Loucy (cell line): ENCODE measurements at regions not wholly inside any gene's neighbourhood (a gene's known extent, or its start where the extent isn't known, plus 50 kb on each side); places are given as distances from the start of the nearest gene placed in this dataset.

Source experiments
- EZH2phosphoT487 ChIP-seq: fragments of 200-600 bp; IDR thresholded peaks from 2 replicates; pipeline ENCODE4 v1.6.1; 2018; ENCODE audit warnings: antibody characterized with exemption, mild to moderate bottlenecking, moderate library complexity, borderline replicate concordance
- TF ChIP-seq, protein P1 (sequence below): fragments of 200-600 bp; sonication (generic); conservative IDR thresholded peaks from 2 replicates; pipeline ENCODE4 v1.5.1; 2014; ENCODE audit warnings: mild to moderate bottlenecking, antibody characterized with exemption, low read length

DNA sequence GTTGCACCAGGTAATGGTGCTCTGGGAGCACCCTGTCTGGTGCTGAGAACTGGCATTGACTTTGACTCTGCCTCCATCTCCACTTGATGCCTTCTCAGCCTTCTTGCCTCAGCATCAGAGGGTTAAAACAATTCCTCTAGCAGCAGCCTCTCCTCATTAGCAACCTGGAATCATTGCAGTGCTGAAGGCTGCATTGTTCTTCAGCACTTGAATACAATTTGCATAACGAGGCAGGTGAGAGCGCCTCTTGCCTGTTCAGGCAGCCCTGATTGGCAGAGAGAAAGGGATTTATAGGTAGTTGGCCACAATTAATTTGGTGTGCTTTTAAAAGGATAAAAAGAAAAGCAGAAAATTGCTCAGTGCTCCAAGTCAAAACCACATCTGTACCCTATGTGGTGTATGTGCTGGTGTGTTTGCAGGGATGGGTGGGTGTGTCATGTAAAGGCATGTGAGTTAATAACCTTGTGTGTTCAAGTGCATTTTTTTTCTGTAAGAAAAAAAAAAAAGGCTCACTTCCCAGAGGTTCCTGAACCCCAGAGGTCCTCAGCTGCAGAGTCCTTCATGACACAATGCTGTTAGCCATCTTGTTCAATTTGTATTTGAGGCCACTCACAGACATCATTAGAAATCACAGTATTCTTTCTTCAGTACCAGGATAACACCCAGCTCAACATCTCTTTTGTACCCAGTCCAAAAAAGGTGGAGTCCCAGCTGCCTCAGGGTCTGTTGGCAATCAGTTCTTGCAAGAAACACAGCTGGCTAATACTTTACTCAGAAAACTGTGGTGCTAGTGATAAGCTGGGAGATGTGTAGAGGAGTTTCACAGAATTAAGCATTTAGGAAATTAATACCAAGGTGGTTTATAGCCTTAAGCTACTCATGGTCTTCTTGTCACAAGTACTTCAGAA, 385.6 kb downstream of the GRIN2B start:
- TF ChIP-seq, protein P1, sequence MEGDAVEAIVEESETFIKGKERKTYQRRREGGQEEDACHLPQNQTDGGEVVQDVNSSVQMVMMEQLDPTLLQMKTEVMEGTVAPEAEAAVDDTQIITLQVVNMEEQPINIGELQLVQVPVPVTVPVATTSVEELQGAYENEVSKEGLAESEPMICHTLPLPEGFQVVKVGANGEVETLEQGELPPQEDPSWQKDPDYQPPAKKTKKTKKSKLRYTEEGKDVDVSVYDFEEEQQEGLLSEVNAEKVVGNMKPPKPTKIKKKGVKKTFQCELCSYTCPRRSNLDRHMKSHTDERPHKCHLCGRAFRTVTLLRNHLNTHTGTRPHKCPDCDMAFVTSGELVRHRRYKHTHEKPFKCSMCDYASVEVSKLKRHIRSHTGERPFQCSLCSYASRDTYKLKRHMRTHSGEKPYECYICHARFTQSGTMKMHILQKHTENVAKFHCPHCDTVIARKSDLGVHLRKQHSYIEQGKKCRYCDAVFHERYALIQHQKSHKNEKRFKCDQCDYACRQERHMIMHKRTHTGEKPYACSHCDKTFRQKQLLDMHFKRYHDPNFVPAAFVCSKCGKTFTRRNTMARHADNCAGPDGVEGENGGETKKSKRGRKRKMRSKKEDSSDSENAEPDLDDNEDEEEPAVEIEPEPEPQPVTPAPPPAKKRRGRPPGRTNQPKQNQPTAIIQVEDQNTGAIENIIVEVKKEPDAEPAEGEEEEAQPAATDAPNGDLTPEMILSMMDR, result no peak
- TF ChIP-seq EZH2phosphoT487, result no peak
